ENCODE measurements at regions not wholly inside any gene's neighbourhood (a gene's known extent, or its start where the extent isn't known, plus 50 kb on each side); places are given as distances from the start of the nearest gene placed in this dataset.
A peak's percentile ranks its signal among the peaks of the same experiment; 100 is the strongest.
"Not testable (repeated sequence)": the region's sequence is repeated elsewhere in the genome, so short reads cannot be mapped to it uniquely, and the experiment has no call there.

- DNase-seq, result no peak
These were observed 1735.9 kb upstream of the SEL1L start for GRCh38 chr14:83269583-83269982.

- DNase-seq, result no peak
These were observed 1738.0 kb upstream of the SEL1L start for GRCh38 chr14:83271663-83272062.

GRCh38 chr14:83280719-83281118 lies 1747.1 kb upstream of the SEL1L start:
- DNase-seq, result no peak

GRCh38 chr14:83282706-83283105 lies 1749.1 kb upstream of the SEL1L start:
- DNase-seq, result no peak

GRCh38 chr14:83287300-83287699 lies 1753.6 kb upstream of the SEL1L start:
- DNase-seq, result no peak

GRCh38 chr14:83289390-83289789 lies 1755.7 kb upstream of the SEL1L start:
- DNase-seq, result no peak

GRCh38 chr14:83289896-83290295 lies 1756.2 kb upstream of the SEL1L start:
- no peak for DNase-seq

- no peak for DNase-seq
These were observed 1756.8 kb upstream of the SEL1L start for GRCh38 chr14:83290447-83290846.

GRCh38 chr14:83291714-83292113 lies 1758.1 kb upstream of the SEL1L start:
- no peak for DNase-seq

- DNase-seq, result no peak
These were observed 1761.3 kb upstream of the SEL1L start for GRCh38 chr14:83294941-83295340.

GRCh38 chr14:83297361-83297760 lies 1763.7 kb upstream of the SEL1L start:
- no peak for DNase-seq

GRCh38 chr14:83298016-83298415 lies 1764.4 kb upstream of the SEL1L start:
- DNase-seq, result not testable (repeated sequence)

- peak in 1 of 5 experiments; percentile 1 for DNase-seq
These were observed 1766.9 kb upstream of the SEL1L start for GRCh38 chr14:83300476-83301064.

- no peak for DNase-seq
These were observed 1768.1 kb upstream of the SEL1L start for GRCh38 chr14:83301791-83302190.

- DNase-seq, result no peak
These were observed 1775.6 kb upstream of the SEL1L start for GRCh38 chr14:83309211-83309610.

GRCh38 chr14:83309833-83310232 lies 1776.2 kb upstream of the SEL1L start:
- DNase-seq, result no peak

- no peak for DNase-seq
These were observed 1778.9 kb upstream of the SEL1L start for GRCh38 chr14:83312511-83312910.

GRCh38 chr14:83314764-83315163 lies 1781.1 kb upstream of the SEL1L start:
- no peak for DNase-seq

GRCh38 chr14:83316356-83316755 lies 1782.7 kb upstream of the SEL1L start:
- DNase-seq, result no peak

- no peak for DNase-seq
These were observed 1787.2 kb upstream of the SEL1L start for GRCh38 chr14:83320837-83321236.

- no peak for DNase-seq
These were observed 1797.9 kb upstream of the SEL1L start for GRCh38 chr14:83331513-83331912.

GRCh38 chr14:83342590-83342989 lies 1808.9 kb upstream of the SEL1L start:
- no peak for DNase-seq

- no peak for DNase-seq
These were observed 1814.2 kb upstream of the SEL1L start for GRCh38 chr14:83347874-83348273.

GRCh38 chr14:83355609-83356008 lies 1822.0 kb upstream of the SEL1L start:
- no peak for DNase-seq

GRCh38 chr14:83356080-83356479 lies 1822.4 kb upstream of the SEL1L start:
- no peak for DNase-seq
